Common myeloid progenitor, CD34-positive (primary cell): ENCODE measurements at regions not wholly inside any gene's neighbourhood (a gene's known extent, or its start where the extent isn't known, plus 50 kb on each side); places are given as distances from the start of the nearest gene placed in this dataset.

ENCODE experiments used
- CTCF ChIA-PET: fragments of 350-600 bp; sonication (Branson Sonifier 250); formaldehyde crosslinking; loops from one replicate; lab custom pipeline; 2021; ENCODE audit warnings: antibody characterized with exemption; lab: Charles Lee
- POLR2A ChIA-PET: fragments of 350-600 bp; sonication (Branson Sonifier 250); formaldehyde crosslinking; loops from one replicate; lab custom pipeline; 2021; ENCODE audit warnings: antibody characterized with exemption; lab: Charles Lee
- DNase-seq, 3 donors: peaks; one replicate each; pipeline versions ENCODE4 v3.0.0 to v3.0.0-alpha.2; 2013
- H3K27ac ChIP-seq, 2 experiments: 1 replicate in 1 of 2; 2 replicates in 1 of 2; pipeline ENCODE4 v1.7.0; 2013; ENCODE audit warnings: inconsistent platforms in 2 of 2, low read length in 2 of 2, mild to moderate bottlenecking in 2 of 2, low read depth in 1 of 2, moderate library complexity in 1 of 2; ENCODE audit not compliant: severe bottlenecking in 2 of 2, insufficient read depth in 1 of 2, poor library complexity in 1 of 2
- H3K27me3 ChIP-seq, 5 experiments: replicated peaks in 2 of 5; 1 replicate in 3 of 5; 2 replicates in 2 of 5; pipeline versions ENCODE4 v1.6.1 to v1.7.0; 2013; ENCODE audit warnings: low read length in 4 of 5, mild to moderate bottlenecking in 2 of 5, moderate library complexity in 2 of 5, inconsistent platforms in 1 of 5; ENCODE audit not compliant: insufficient read depth in 5 of 5, control insufficient read depth in 4 of 5
- H3K36me3 ChIP-seq, 4 experiments: 1 replicate in 2 of 4; 2 replicates in 2 of 4; pipeline versions ENCODE4 v1.6.1 to v1.7.0; 2013; ENCODE audit warnings: low read length in 3 of 4, control low read depth in 1 of 4, mild to moderate bottlenecking in 1 of 4; ENCODE audit not compliant: control insufficient read depth in 4 of 4, insufficient read depth in 4 of 4
- H3K4me1 ChIP-seq, 4 experiments: 1 replicate in 3 of 4; 2 replicates in 1 of 4; pipeline versions ENCODE4 v1.6.1 to v1.7.1; 2013; ENCODE audit warnings: low read length in 3 of 4, mild to moderate bottlenecking in 3 of 4, control low read depth in 1 of 4, inconsistent platforms in 1 of 4, moderate library complexity in 1 of 4; ENCODE audit not compliant: control insufficient read depth in 4 of 4, insufficient read depth in 4 of 4; ENCODE audit errors: control extremely low read depth in 1 of 4
- H3K4me3 ChIP-seq, 7 experiments: 1 replicate in 4 of 7; 2 replicates in 3 of 7; pipeline versions ENCODE4 v1.5.1 to v1.7.0; 2013; ENCODE audit warnings: mild to moderate bottlenecking in 7 of 7, low read length in 6 of 7, moderate library complexity in 6 of 7, inconsistent platforms in 2 of 7, low read depth in 2 of 7, control low read depth in 1 of 7; ENCODE audit not compliant: insufficient read depth in 4 of 7, control insufficient read depth in 1 of 7; ENCODE audit errors: extremely low read depth in 1 of 7
- H3K9me3 ChIP-seq, 5 experiments: 1 replicate in 4 of 5; 2 replicates in 1 of 5; pipeline versions ENCODE4 v1.6.1 to v1.7.1; 2013; ENCODE audit warnings: low read length in 4 of 5, mild to moderate bottlenecking in 2 of 5, inconsistent platforms in 1 of 5, low read depth in 1 of 5, moderate library complexity in 1 of 5; ENCODE audit not compliant: control insufficient read depth in 4 of 5, insufficient read depth in 2 of 5; ENCODE audit errors: control extremely low read depth in 1 of 5
- WGBS: methylation state at CpG from one replicate; pipeline ENCODE4 v1.1.5; 2013; ENCODE audit not compliant: insufficient coverage; 5-methylcytosine and 5-hydroxymethylcytosine counted together

GRCh38 chr13:84497613-84498012 lies 615.3 kb upstream of the SLITRK1 start:
- Histone ChIP-seq H3K36me3 (no peaks in the 10 kb centered on the region), H3K9me3 (peaks cover 0 to 5% (median 2%) of the 10 kb centered on the region in 5 experiments), H3K27me3 (no peaks in the 10 kb centered on the region), H3K27ac (no peak overlapping the region), H3K4me3 (no peak overlapping the region), H3K4me1 (no peaks in the 10 kb centered on the region)
- CTCF ChIA-PET, result no interaction called here
- no peak for DNase-seq
- 98% methylated on average over 5 of the region's 5 CpGs for WGBS
- POLR2A ChIA-PET, result no interaction called here

GRCh38 chr13:84491952-84492351 lies 609.7 kb upstream of the SLITRK1 start:
- Histone ChIP-seq H3K27me3 (no peaks in the 10 kb centered on the region), H3K9me3 (no peaks in the 10 kb centered on the region), H3K27ac (no peak overlapping the region), H3K36me3 (no peaks in the 10 kb centered on the region), H3K4me1 (no peaks in the 10 kb centered on the region), H3K4me3 (no peak overlapping the region)
- CTCF ChIA-PET, result no interaction called here
- POLR2A ChIA-PET, result interaction anchor here (0.6 kb wide), 1 partner anchor 1871 kb away, joined by 3 read pairs; no protein-coding TSS in a partner anchor
- DNase-seq, result no peak
- WGBS, result no CpG with 5 or more reads among the region's 4 CpGs

- no peak for DNase-seq
- no CpG with 5 or more reads among the region's 1 CpG for whole genome bisulfite sequencing
- Histone ChIP-seq H3K27me3 (no peaks in the 10 kb centered on the region), H3K36me3 (no peaks in the 10 kb centered on the region), H3K9me3 (no peaks in the 10 kb centered on the region), H3K4me1 (no peaks in the 10 kb centered on the region), H3K4me3 (no peak overlapping the region), H3K27ac (no peak overlapping the region)
- ChIA-PET CTCF (no interaction called here), POLR2A (no interaction called here)
These were observed 605.5 kb upstream of the SLITRK1 start for GRCh38 chr13:84487752-84488151.

GRCh38 chr13:84481958-84482357 lies 599.7 kb upstream of the SLITRK1 start:
- no peak overlapping the region for H3K4me3 ChIP-seq
- ChIA-PET CTCF (no interaction called here), POLR2A (no interaction called here)
- no peak overlapping the region for H3K27ac ChIP-seq
- H3K4me1 ChIP-seq, result no peaks in the 10 kb centered on the region
- peaks cover 0 to 1% (median 0%) of the 10 kb centered on the region in 5 experiments for H3K9me3 ChIP-seq
- WGBS, result no CpG with 5 or more reads among the region's 1 CpG
- DNase-seq, result no peak
- no peaks in the 10 kb centered on the region for H3K27me3 ChIP-seq
- no peaks in the 10 kb centered on the region for H3K36me3 ChIP-seq

GRCh38 chr13:84479656-84480055 lies 597.4 kb upstream of the SLITRK1 start:
- Histone ChIP-seq H3K9me3 (peaks cover 0 to 1% (median 0%) of the 10 kb centered on the region in 5 experiments), H3K36me3 (no peaks in the 10 kb centered on the region), H3K4me3 (no peak overlapping the region), H3K27me3 (no peaks in the 10 kb centered on the region), H3K27ac (no peak overlapping the region), H3K4me1 (no peaks in the 10 kb centered on the region)
- ChIA-PET CTCF (no interaction called here), POLR2A (no interaction called here)
- no CpG with 5 or more reads among the region's 1 CpG for WGBS
- no peak for DNase-seq

- Histone ChIP-seq H3K4me1 (no peaks in the 10 kb centered on the region), H3K36me3 (no peaks in the 10 kb centered on the region), H3K4me3 (no peak overlapping the region), H3K9me3 (no peaks in the 10 kb centered on the region), H3K27ac (no peak overlapping the region), H3K27me3 (no peaks in the 10 kb centered on the region)
- no peak for DNase-seq
- ChIA-PET POLR2A (no interaction called here), CTCF (no interaction called here)
These were observed 588.3 kb upstream of the SLITRK1 start for GRCh38 chr13:84470528-84470927.

- DNase-seq, result no peak
- H3K9me3 ChIP-seq, result peaks cover 0 to 2% (median 0%) of the 10 kb centered on the region in 5 experiments
- no peaks in the 10 kb centered on the region for H3K4me1 ChIP-seq
- no peak overlapping the region for H3K4me3 ChIP-seq
- ChIA-PET POLR2A (interaction anchor here (0.6 kb wide), 1 partner anchor 17 kb away, joined by 4 read pairs; no protein-coding TSS in a partner anchor), CTCF (no interaction called here)
- no peak overlapping the region for H3K27ac ChIP-seq
- no peaks in the 10 kb centered on the region for H3K27me3 ChIP-seq
- no peaks in the 10 kb centered on the region for H3K36me3 ChIP-seq
These were observed 584.2 kb upstream of the SLITRK1 start for GRCh38 chr13:84466461-84466860.
